Activated CD8-positive, alpha-beta T cell treated with anti-CD3 and anti-CD28 coated beads for 36 hours (primary cell): ENCODE measurements at regions not wholly inside any gene's neighbourhood (a gene's known extent, or its start where the extent isn't known, plus 50 kb on each side); places are given as distances from the start of the nearest gene placed in this dataset.
"Not testable (repeated sequence)": the region's sequence is repeated elsewhere in the genome, so short reads cannot be mapped to it uniquely, and the experiment has no call there.

Source experiments
- ATAC-seq: fragments of 200-7000 bp; cut with Tn5 transposase; one replicate; pipeline ENCODE4 v1.10.0; 2021; ENCODE audit warnings: mild to moderate bottlenecking, moderate library complexity
- CTCF ChIA-PET: fragments of 350-600 bp; sonication (Branson Sonifier 250); formaldehyde crosslinking; loops from one replicate; lab custom pipeline; 2021; ENCODE audit warnings: antibody characterized with exemption; lab: Charles Lee
- POLR2A ChIA-PET: fragments of 350-600 bp; sonication (Branson Sonifier 250); formaldehyde crosslinking; loops from one replicate; lab custom pipeline; 2021; ENCODE audit warnings: antibody characterized with exemption; lab: Charles Lee
- DNase-seq: peaks from one replicate; pipeline ENCODE4 v3.0.0-alpha.2; 2020
- H3K27ac Mint-ChIP-seq: one replicate; pipeline ENCODE4 v1.8.0; 2021; ENCODE audit warnings: mild to moderate bottlenecking, mixed read lengths
- H3K27me3 Mint-ChIP-seq: one replicate; pipeline ENCODE4 v1.8.0; 2021; ENCODE audit warnings: mixed read lengths
- H3K36me3 Mint-ChIP-seq: one replicate; pipeline ENCODE4 v1.8.0; 2021; ENCODE audit warnings: low read depth, mixed read lengths
- H3K4me1 Mint-ChIP-seq: one replicate; pipeline ENCODE4 v1.8.0; 2021; ENCODE audit warnings: low read depth, mixed read lengths
- H3K4me3 Mint-ChIP-seq: one replicate; pipeline ENCODE4 v1.8.0; 2021; ENCODE audit warnings: mild to moderate bottlenecking, moderate library complexity, mixed read lengths
- H3K9me3 Mint-ChIP-seq: one replicate; pipeline ENCODE4 v1.8.0; 2021; ENCODE audit warnings: mixed read lengths
- intact Hi-C: fragments of 100-400 bp; cut with micrococcal nuclease; formaldehyde crosslinking; loops from one replicate; pipeline ENCODE4 v1.10.0; 2022
- TF ChIP-seq, protein P1 (sequence below): fragments of 200-600 bp; IDR thresholded peaks from one replicate; pipeline ENCODE4 v1.8.0; 2022; ENCODE audit warnings: antibody characterized with exemption, mild to moderate bottlenecking

DNA sequence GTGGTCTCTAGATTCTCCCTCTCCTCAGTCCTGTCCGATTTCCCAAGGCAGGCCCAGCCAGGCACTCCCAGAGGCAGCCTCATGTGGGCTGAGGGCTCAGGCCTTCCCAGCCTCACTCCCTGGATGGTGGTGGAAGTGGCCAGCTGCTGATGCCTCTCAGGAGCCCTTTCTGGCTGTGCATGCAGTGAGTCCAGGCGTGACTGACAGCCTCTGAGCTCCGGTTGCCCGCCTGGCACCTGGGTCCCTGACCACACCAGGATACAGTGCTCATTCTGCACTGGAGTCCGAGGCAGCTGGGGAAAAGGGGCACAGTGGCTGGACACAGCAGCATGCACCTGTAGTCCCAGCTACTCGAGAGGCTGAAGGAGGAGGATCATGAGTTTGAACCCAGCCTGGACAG lies 132.6 kb downstream of the CUL2 start:
- ATAC-seq, result no peak
- no peaks in the 10 kb centered on the region for H3K27me3 Mint-ChIP-seq
- CTCF ChIA-PET, result no interaction called here
- no peak overlapping the region for H3K4me3 Mint-ChIP-seq
- DNase-seq, result no peak
- H3K36me3 Mint-ChIP-seq, result no peaks in the 10 kb centered on the region
- TF ChIP-seq, protein P1, sequence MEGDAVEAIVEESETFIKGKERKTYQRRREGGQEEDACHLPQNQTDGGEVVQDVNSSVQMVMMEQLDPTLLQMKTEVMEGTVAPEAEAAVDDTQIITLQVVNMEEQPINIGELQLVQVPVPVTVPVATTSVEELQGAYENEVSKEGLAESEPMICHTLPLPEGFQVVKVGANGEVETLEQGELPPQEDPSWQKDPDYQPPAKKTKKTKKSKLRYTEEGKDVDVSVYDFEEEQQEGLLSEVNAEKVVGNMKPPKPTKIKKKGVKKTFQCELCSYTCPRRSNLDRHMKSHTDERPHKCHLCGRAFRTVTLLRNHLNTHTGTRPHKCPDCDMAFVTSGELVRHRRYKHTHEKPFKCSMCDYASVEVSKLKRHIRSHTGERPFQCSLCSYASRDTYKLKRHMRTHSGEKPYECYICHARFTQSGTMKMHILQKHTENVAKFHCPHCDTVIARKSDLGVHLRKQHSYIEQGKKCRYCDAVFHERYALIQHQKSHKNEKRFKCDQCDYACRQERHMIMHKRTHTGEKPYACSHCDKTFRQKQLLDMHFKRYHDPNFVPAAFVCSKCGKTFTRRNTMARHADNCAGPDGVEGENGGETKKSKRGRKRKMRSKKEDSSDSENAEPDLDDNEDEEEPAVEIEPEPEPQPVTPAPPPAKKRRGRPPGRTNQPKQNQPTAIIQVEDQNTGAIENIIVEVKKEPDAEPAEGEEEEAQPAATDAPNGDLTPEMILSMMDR, result no peak
- POLR2A ChIA-PET, result no interaction called here
- no peaks in the 10 kb centered on the region for H3K4me1 Mint-ChIP-seq
- no peaks in the 10 kb centered on the region for H3K9me3 Mint-ChIP-seq
- intact Hi-C loops, result no loop called here
- H3K27ac Mint-ChIP-seq, result no peak overlapping the region

- Mint-ChIP-seq H3K9me3 (no peaks in the 10 kb centered on the region), H3K27ac (no peak overlapping the region), H3K36me3 (no peaks in the 10 kb centered on the region), H3K4me3 (no peak overlapping the region), H3K4me1 (no peaks in the 10 kb centered on the region), H3K27me3 (no peaks in the 10 kb centered on the region)
- intact Hi-C loops, result no loop called here
- DNase-seq, result no peak
- ChIA-PET CTCF (interaction anchor here (0.9 kb wide), 1 partner anchor 38 kb away, joined by 4 read pairs; no protein-coding TSS in a partner anchor), POLR2A (no interaction called here)
- no peak for ATAC-seq
- TF ChIP-seq, protein P1, result no peak
These were observed 133.4 kb downstream of the CUL2 start for GRCh38 chr10:34956756-34957155.

DNA sequence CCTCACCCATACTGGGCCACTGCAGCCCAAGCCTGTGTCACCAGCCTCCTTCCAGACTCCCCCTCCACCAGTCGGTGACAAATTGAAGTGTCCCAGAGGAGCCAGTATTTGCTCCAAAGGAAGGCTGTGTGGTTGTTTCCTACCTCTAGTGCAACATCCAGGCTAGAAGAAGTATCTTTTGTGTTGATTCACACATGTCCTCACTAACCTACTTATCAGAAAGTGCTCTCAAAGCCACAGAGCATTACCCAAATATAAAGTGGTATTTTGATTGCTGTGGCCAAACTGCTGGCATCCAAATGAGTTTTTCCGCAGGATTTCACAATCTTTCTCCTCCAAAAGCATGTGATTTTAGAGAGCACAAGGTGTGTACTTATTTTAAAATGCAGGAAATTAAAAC lies 134.8 kb downstream of the CUL2 start:
- Mint-ChIP-seq H3K9me3 (no peaks in the 10 kb centered on the region), H3K36me3 (no peaks in the 10 kb centered on the region), H3K27me3 (no peaks in the 10 kb centered on the region), H3K4me3 (no peak overlapping the region), H3K4me1 (no peaks in the 10 kb centered on the region), H3K27ac (no peak overlapping the region)
- ChIA-PET CTCF (no interaction called here), POLR2A (no interaction called here)
- TF ChIP-seq, protein P1, result no peak
- ATAC-seq (no peak), DNase-seq (no peak)
- intact Hi-C loops, result no loop called here

DNA sequence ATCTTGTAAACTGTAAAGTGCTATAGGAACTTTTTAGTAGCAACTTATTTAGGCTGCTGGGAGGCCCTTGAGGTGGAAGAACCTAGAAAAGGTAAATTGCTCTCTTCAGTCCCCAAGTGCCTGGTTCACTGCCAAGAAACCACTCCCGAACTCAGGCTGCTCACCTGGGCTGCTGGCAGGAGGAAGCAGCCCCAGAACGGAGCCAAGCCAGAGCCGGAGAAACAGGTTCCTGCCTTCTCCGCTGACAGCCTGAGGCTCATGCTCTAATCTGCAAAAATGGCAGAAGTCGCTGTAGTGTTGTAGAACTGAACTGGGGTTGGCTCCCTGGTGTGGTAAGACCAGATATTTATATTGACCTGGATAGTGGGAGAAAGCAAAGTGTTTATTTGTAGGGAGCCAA lies 136.0 kb downstream of the CUL2 start:
- no peak overlapping the region for H3K4me3 Mint-ChIP-seq
- H3K9me3 Mint-ChIP-seq, result no peaks in the 10 kb centered on the region
- TF ChIP-seq, protein P1, result no peak
- ATAC-seq (no peak), DNase-seq (no peak)
- no peak overlapping the region for H3K27ac Mint-ChIP-seq
- no peaks in the 10 kb centered on the region for H3K4me1 Mint-ChIP-seq
- intact Hi-C loops, result no loop called here
- H3K36me3 Mint-ChIP-seq, result no peaks in the 10 kb centered on the region
- H3K27me3 Mint-ChIP-seq, result no peaks in the 10 kb centered on the region
- POLR2A ChIA-PET, result no interaction called here
- CTCF ChIA-PET, result no interaction called here

- H3K4me3 Mint-ChIP-seq, H3K27me3 Mint-ChIP-seq, ATAC-seq, H3K27ac Mint-ChIP-seq, H3K9me3 Mint-ChIP-seq, H3K36me3 Mint-ChIP-seq, intact Hi-C loops, H3K4me1 Mint-ChIP-seq, CTCF ChIA-PET: not testable (repeated sequence)
- peak; percentile 57 for DNase-seq
- POLR2A ChIA-PET, result interaction anchor here (0.8 kb wide), 1 partner anchor 244 kb away, joined by 3 read pairs; no protein-coding TSS in a partner anchor
These were observed 136.3 kb upstream of the PARD3 start for GRCh38 chr10:34951263-34951887.

GRCh38 chr10:34945951-34946522 lies 130.9 kb upstream of the PARD3 start:
- DNase-seq, ATAC-seq, CTCF ChIA-PET, H3K4me1 Mint-ChIP-seq, H3K9me3 Mint-ChIP-seq, H3K36me3 Mint-ChIP-seq, H3K4me3 Mint-ChIP-seq, H3K27me3 Mint-ChIP-seq, H3K27ac Mint-ChIP-seq, POLR2A ChIA-PET, intact Hi-C loops: not testable (repeated sequence)
